Prostate gland (tissue), 2 donors: ENCODE measurements at regions not wholly inside any gene's neighbourhood (a gene's known extent, or its start where the extent isn't known, plus 50 kb on each side); places are given as distances from the start of the nearest gene placed in this dataset.

Experiments used
- DNase-seq: peaks from one replicate; pipeline ENCODE4 v3.0.0-alpha.2; 2019; ENCODE audit warnings: low spot score
- H3K27ac ChIP-seq, 2 donors: fragments of 200-600 bp; sonication (generic); 2 replicates each; pipeline ENCODE4 v1.5.1; 2017 to 2019
- H3K27me3 ChIP-seq: fragments of 200-600 bp; sonication (generic); replicated peaks from 2 replicates; pipeline ENCODE4 v1.5.1; 2019; ENCODE audit not compliant: insufficient read depth
- H3K36me3 ChIP-seq, 2 donors: fragments of 200-600 bp; sonication (generic); 1 replicate in 1 of 2; 2 replicates in 1 of 2; pipeline versions ENCODE4 v1.5.1 to v1.8.1; 2017 to 2019
- H3K4me1 ChIP-seq: fragments of 200-600 bp; sonication (generic); replicated peaks from 2 replicates; pipeline ENCODE4 v1.5.1; 2019
- H3K4me3 ChIP-seq, 2 donors: fragments of 200-600 bp; sonication (generic); 2 replicates each; pipeline ENCODE4 v1.5.1; 2017 to 2019
- H3K9me3 ChIP-seq: fragments of 200-600 bp; sonication (generic); 2 replicates; pipeline ENCODE4 v1.5.1; 2017
- CTCF ChIP-seq, 4 experiments: fragments of 200-600 bp in 2 of 4; fragments of 450-650 bp in 2 of 4; sonication (generic) in 2 of 4; IDR thresholded peaks; 1 replicate in 3 of 4; 2 replicates in 1 of 4; pipeline ENCODE4 v1.5.1; 2016 to 2019; ENCODE audit warnings: antibody characterized with exemption in 4 of 4, mild to moderate bottlenecking in 2 of 4, moderate library complexity in 2 of 4
- POLR2A ChIP-seq: fragments of 450-650 bp; IDR thresholded peaks from one replicate; pipeline ENCODE4 v1.6.1; 2016; ENCODE audit warnings: antibody characterized with exemption, mild to moderate bottlenecking
- POLR2AphosphoS5 ChIP-seq: sonication (generic); formaldehyde crosslinking; IDR thresholded peaks from one replicate; pipeline ENCODE4 v1.6.1; 2017; ENCODE audit warnings: antibody characterized with exemption
- WGBS: methylation state at CpG from one replicate; pipeline ENCODE4 v1.1.5; 2018; 5-methylcytosine and 5-hydroxymethylcytosine counted together
- intact Hi-C: fragments of 100-400 bp; cut with DNase I; formaldehyde crosslinking; loops from one replicate; pipeline ENCODE4 v1.14.2; 2022

DNA sequence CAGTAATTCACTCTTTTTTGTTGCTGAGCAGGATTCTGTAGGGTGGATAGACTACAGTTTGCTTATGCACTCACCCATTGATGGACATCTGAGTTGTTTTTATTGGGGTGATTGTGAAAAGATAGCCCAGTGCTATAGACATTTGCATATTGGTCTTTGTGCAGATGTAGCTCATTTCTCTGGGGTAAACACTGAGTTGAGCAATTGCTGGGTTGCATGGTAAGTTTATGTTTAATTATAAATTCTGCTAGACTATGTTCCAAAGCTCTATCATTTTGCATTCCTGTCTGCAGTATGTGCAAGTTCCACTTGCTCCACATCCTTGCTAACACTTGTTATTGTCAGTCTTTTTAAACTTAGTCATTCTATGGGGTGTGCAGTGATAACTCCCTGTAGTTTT lies 65.4 kb upstream of the RFLNA start:
- Histone ChIP-seq H3K36me3 (no peaks in the 10 kb centered on the region), H3K9me3 (no peaks in the 10 kb centered on the region), H3K4me1 (no peaks in the 10 kb centered on the region), H3K4me3 (no peak overlapping the region), H3K27ac (no peak overlapping the region), H3K27me3 (no peaks in the 10 kb centered on the region)
- intact Hi-C loops: no loop called here
- no peak for TF ChIP-seq POLR2A
- no peak for DNase-seq

DNA sequence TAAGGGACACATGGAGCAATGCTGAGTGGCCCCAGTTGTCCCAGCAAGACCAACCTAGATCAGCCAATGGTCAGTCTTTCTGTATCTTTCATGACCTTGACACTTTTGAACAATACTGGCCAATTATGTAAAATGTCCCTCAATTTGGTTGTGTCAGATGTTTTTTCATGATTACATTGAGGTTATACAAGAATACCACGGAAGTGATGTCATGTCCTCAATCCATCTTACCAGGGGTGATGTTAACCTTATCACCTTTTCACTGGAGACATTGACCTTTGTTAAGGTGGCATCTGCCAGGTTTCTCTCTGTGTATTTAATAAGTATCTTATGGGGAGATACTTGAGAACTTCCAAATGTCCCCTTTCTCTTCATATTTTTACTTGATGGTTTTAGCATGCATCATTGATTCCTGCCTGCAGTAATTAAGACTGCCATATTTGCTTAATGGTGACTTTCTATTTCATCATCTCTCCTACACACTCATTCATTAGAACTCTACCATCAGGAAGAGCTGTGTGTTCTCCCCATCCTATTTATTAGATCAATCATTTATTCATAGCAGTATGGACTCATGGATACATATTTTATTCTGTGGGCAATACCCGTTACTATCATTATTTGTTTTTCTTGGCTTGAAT lies 64.7 kb upstream of the RFLNA start:
- TF ChIP-seq POLR2A (no peak), CTCF (IDR thresholded peaks at IDR 0.05) (no peak), POLR2AphosphoS5 (no peak)
- no peaks in the 10 kb centered on the region for H3K36me3 ChIP-seq
- H3K27ac ChIP-seq: no peak overlapping the region
- H3K9me3 ChIP-seq: no peaks in the 10 kb centered on the region
- H3K4me1 ChIP-seq: no peaks in the 10 kb centered on the region
- H3K27me3 ChIP-seq: no peaks in the 10 kb centered on the region
- 92% methylated on average over 2 of the region's 2 CpGs for WGBS
- intact Hi-C loops: no loop called here
- no peak for DNase-seq
- no peak overlapping the region for H3K4me3 ChIP-seq

- Histone ChIP-seq H3K36me3 (no peaks in the 10 kb centered on the region), H3K9me3 (no peaks in the 10 kb centered on the region), H3K4me3 (no peak overlapping the region), H3K27me3 (no peaks in the 10 kb centered on the region), H3K27ac (no peak overlapping the region), H3K4me1 (no peaks in the 10 kb centered on the region)
- intact Hi-C loops: no loop called here
- WGBS: 99% methylated on average over 3 of the region's 3 CpGs
- TF ChIP-seq POLR2AphosphoS5 (no peak), POLR2A (no peak), CTCF (IDR thresholded peaks at IDR 0.05) (no peak)
- DNase-seq: no peak
These were observed 64.1 kb upstream of the RFLNA start for GRCh38 chr12:124230789-124231188.

DNA sequence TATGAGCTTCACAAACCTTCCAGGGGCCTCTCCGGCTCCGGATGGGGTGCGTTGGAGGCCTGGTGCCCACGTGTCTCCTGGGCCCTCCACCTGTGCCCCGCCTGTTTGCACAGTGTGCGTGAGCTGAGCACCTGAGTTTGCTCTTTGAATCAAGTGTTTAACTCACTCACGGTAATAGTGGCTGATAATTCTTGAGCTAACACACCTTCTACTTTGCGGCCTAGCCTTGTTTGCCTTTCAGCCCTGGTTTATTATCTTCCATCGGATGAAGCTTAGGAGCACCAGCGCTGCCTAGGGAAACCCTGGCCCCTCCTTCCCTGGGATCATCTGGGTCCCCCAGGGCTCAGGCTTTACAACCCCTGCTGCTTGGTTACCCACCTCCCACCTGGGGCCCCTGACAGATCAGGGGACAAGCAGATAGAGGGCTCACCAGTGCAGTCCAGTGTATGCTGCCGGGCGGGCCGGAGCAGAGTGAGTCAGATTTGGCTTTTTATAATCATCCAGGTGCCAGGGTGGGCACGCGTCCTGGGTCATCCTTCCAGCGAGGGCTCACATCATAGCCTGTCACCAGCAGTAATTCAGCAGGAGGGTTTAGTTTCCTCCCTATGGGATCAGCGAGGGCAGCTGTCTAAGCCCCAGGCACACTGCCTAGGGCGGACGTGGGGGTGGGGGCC lies 62.8 kb upstream of the RFLNA start:
- Histone ChIP-seq H3K27me3 (no peaks in the 10 kb centered on the region), H3K9me3 (no peaks in the 10 kb centered on the region), H3K27ac (peak overlapping the region; percentile 19 to 64), H3K4me3 (no peak overlapping the region), H3K36me3 (no peaks in the 10 kb centered on the region), H3K4me1 (no peaks in the 10 kb centered on the region)
- intact Hi-C loops: no loop called here
- 46% methylated on average over 19 of the region's 19 CpGs for WGBS
- TF ChIP-seq POLR2AphosphoS5 (peak; percentile 85), POLR2A (no peak), CTCF (IDR thresholded peaks at IDR 0.05) (no peak)
- peak; percentile 60 for DNase-seq

DNA sequence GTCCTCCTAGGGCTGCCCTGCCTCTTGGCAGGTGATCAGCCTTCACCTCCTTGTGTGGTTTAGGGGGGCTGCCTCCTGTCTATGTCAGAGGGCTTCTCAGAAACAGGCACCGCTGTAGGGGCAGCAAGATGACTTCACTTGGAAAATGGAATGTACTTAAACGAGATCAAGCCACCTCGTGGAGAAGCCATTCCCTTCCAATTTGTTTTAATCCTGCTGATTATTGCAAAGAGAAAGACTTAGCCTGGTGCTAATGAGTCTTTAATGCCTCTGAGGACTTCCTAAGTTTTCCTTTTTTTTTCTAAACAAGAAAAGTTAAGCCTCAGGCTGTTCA lies 62.3 kb upstream of the RFLNA start:
- H3K4me1 ChIP-seq: no peaks in the 10 kb centered on the region
- no peaks in the 10 kb centered on the region for H3K36me3 ChIP-seq
- H3K27me3 ChIP-seq: no peaks in the 10 kb centered on the region
- intact Hi-C loops: no loop called here
- 60% methylated on average over 3 of the region's 3 CpGs for WGBS
- no peak for TF ChIP-seq CTCF (IDR thresholded peaks at IDR 0.05)
- TF ChIP-seq POLR2A: no peak
- no peak for TF ChIP-seq POLR2AphosphoS5
- no peak overlapping the region for H3K4me3 ChIP-seq
- H3K27ac ChIP-seq: no peak overlapping the region
- DNase-seq: no peak
- no peaks in the 10 kb centered on the region for H3K9me3 ChIP-seq
